ENCODE measurements at regions not wholly inside any gene's neighbourhood (a gene's known extent, or its start where the extent isn't known, plus 50 kb on each side); places are given as distances from the start of the nearest gene placed in this dataset.
"Not testable (repeated sequence)": the region's sequence is repeated elsewhere in the genome, so short reads cannot be mapped to it uniquely, and the experiment has no call there.

DNA sequence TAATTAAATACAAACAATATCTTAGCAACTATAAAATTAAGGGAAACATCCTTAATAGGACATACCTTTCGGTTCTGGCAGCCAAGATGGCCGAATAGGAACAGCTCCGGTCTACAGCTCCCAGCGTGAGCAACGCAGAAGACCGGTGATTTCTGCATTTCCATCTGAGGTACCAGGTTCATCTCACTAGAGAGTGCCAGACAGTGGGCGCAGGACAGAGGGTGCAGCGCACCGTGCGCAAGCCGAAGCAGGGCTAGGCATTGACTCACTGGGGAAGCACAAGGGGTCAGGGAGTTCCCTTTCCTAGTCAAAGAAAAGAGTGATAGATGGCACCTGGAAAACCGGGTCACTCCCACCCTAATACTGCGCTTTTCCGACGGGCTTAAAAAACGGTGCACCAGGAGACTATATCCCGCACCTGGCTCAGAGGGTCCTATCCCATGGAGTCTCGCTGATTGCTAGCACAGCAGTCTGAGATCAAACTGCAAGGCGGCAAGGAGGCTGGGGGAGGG is 782.3 kb downstream of the FLRT2 start:
- DNase-seq = not testable (repeated sequence)

DNA sequence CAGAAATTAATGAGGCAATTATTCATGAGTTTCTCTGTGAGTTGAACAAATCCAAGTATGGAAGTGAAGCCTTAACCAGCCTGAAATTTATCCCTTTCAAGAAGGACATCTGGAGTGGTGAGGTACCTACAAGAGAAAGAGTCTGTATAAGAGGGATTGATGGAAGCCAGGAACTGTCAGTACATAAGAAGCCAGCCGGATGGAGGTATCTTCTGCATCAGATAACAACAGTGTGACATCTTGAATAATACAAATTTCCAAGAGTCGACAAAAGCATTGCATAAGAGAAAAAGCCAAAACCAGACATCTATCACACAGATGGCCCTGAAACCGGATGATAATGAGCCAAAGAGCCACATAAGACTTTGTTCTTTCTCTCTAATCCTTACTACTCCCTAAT is 781.2 kb downstream of the FLRT2 start:
- peak; percentile 27 to 81 for DNase-seq

DNA sequence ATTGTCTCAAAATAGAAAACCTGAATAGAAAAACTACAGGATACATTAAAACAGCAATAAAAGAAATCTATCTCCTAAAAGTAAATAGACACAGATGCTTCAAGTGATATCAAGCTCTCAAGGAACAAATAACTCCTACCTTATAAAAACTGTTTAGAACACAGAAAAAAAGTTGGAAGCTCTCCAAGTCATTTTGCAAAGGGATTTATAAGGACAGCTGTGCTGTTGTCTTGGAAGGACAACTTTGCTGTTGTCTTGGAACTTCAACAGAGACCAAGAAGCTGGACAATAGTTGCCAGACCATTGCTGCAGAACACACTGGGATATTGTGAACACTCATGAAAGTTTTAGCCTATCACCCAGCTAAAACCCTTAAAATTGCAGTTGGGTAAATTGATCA is 780.7 kb downstream of the FLRT2 start:
- peak in 1 of 2 experiments; percentile 42 for DNase-seq

DNA sequence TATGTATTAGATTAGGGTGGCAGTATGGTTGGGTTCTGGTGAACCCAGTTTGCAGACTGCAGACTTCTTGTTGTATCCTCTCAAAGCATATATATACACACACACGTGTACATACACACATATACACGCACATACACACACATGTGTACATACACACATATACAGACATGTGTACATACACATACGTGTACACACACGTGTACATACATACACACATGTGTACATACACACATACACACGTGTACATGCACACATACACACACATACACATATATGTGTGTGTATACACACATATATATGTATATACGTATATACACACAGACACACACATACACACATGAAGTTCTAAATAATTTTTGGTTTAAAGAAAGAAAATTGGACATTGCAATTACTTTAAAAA is 780.2 kb downstream of the FLRT2 start:
- no peak for DNase-seq

DNA sequence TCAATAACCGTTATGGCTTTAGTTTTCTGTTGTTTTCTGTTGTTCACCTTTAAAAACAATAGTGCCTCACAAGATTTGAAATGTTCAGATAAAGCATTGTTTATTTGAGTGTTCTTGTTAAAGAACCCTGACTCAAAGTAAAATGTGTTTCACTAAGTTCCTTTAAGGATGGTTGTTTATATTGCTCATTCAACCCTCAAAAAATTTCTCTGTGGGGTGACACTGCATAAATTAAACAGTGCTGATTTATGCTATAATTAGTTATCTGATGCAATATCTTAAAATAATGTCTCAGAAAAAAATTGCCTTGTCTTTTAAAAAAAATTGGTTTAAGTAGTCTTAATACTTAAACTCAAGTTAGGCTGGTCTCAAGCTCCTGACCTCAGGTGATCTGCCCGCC is 775.1 kb downstream of the FLRT2 start:
- no peak for DNase-seq

DNA sequence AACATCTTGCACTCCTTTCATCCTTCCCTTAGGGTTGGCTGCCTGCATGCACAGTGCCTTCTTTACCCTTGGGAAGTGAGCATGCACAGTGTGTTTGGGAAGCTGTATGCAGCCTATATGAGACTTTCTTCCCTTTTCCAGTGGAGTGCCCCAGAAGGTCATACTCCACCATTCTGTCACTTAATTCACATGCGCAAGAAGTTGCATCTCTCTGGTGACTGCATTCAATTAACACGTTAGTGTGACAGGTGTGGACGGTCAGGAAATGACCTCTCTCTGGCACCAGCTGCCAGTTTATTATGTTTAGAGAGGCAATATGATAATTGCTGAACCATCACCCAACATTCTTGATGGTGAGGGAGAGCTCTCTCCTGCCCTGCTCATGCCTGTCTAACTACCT is 770.0 kb downstream of the FLRT2 start:
- DNase-seq = peak; percentile 72 to 85

DNA sequence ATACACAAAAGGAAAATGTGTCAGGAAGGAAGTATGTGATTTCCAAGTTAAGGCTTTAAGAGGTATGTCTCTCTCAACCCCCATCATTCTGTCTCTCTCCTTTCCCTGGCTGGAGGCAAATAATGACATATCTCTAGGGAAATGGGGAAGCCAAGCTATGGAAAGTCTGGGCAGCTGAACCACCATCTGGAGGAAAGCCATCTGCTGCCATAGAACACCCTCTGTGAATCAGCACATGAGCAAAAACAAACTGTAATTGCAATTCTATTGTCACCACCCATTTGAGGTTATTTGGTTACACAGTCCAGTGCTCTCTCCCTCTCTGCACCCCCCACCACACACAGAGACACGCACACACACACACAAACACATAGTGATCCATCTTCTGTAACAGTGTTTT is 766.2 kb downstream of the FLRT2 start:
- peak; percentile 94 to 98 for DNase-seq

DNA sequence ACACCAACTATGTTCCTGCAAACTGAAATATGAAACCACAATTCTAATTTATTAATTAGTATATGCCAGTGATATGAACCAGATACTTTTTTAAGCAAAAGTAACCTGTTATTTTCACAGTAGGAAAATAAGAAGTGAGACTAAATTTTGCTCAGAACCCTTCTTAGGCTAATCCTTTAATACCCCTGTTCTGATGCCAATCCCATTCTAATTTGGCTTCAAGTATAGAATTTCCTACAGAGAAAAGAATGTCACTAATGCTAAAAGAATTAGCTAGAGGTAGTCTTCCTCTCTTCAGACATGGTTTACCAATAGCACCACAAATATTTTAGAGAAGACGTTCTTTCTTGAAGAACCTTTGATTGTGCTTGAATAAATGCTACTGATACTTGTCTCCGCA is 758.4 kb downstream of the FLRT2 start:
- peak in 1 of 2 experiments; percentile 65 for DNase-seq

DNA sequence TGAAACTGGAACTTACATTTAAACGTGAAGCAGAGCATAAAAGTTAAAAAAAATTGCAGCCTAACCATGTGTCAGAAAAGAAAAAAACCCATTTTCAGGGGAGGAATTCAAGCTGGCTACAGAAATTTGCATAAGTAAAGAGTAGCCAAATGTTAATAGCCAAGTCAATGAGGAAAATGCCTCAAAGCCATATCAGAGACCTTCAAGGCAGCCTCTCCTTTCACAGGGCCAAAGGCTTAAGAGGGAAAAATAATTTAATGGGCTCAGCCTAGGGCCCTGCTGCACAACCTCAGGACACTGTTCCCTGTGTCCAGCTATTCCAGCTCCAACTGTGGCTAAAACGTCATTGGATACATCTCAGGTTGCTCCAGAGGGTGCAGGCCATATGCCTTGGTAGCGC is 749.5 kb downstream of the FLRT2 start:
- no peak for DNase-seq

DNA sequence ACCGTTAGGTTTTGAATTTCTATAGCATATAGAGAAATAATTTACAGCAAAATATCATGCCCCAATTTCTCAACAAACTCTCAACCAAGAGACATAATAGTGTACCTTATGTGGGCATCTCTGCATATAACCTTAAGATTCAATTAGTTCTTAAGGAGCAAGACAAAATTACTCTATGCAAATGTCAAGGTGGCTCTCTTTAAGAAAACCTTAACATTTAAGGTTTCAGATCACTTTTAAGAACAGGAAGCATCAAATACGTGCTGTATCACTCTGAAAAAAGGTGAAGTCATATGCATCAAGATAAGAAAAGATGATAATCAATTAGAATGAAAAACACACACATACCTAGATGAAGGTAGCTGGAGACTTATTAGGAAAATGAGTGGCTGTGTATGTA is 728.0 kb downstream of the FLRT2 start:
- DNase-seq = no peak

DNA sequence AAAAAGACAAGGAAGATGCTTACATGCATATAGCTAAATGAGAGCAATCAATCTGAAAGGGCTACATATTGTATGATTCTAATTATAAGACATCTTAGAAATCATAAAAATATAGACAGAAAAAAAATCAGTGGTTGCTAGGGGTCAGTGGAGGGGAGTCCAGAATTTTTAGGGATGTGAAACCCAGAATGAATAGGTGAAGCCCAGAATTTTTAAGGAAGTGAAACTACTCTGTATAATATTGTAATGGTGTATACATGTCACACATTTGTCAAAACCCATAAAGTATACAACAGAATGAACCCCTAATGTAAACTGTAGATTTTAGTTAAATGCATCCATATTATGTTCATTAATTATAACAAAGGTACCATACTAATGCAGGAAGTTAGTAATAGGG is 713.2 kb downstream of the FLRT2 start:
- no peak for DNase-seq

DNA sequence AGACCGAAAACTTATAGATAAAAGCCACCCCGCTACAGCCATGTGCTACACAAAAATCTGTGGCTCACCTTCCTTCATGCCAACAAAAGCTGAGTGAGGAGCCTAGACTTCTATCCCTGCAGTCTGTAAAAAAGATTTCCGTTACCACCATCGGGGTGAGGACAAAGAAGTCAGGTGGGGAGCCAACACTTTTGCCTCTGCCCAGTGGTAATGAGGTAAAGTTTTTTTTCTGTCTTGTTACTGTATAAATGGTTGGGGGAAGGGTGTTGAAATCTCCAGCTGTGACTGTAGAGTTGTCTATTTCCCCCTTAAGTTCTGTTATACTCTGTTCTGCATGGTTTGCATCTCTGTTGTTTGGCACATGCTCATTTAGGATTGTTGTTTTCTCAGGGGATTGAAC is 707.8 kb downstream of the FLRT2 start:
- DNase-seq = no peak

DNA sequence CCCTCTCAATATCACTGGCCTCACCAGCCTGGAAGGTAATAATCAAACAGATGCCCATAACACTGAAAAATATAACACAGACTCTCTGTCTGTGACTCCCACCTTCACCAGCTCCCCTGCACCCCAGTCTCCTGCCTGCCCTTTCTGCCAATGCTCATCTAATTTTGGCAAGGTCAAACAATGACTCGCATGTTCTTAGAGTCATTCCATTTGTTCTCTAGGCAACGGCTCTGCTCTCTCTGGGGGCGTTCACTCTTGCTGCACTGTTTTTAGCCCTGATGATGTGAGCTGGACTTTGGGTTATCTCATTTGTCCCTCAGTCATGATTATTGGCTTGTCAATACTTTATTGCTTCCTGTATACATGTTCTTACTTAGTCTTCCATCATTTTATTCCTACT is 691.8 kb downstream of the FLRT2 start:
- no peak for DNase-seq

DNA sequence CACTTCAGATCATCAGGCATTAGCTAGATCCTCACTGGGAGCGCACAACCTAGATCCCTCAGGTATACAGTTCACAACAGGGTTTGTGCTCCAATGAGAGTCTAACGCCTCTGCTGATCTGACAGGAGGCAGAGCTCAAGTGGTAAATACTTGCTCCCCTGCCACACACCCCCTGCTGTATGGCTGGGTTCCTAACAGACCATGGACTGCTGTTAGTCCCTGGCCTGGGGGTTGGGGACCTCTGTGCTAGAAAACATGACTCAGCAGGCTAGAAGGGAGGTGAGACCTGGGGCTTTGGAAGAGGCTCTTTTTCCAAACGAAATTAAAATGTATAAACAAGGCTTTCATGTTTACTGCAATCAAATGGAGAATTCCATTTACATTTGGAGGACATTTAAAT is 691.1 kb downstream of the FLRT2 start:
- peak in 1 of 2 experiments; percentile 9 for DNase-seq

DNA sequence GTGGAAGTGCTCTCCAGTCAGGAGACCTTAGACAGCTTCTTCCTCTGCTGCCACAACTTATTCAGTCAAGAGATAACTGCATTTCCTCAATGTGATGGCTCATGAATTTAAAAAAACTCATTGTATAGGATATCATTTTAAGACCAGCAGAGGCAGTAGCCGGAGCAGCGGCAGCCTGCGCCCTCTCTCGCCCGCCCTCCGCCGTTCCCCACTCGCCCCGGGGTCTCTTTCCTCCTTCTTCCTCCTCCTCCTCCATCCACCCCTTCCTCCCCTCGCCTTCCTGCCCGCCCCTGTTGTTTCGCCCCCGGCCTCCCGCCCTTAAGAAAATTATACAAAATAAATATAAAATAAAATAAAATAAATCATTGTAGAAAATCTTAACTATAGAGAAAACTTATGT is 687.6 kb downstream of the FLRT2 start:
- no peak for DNase-seq

DNA sequence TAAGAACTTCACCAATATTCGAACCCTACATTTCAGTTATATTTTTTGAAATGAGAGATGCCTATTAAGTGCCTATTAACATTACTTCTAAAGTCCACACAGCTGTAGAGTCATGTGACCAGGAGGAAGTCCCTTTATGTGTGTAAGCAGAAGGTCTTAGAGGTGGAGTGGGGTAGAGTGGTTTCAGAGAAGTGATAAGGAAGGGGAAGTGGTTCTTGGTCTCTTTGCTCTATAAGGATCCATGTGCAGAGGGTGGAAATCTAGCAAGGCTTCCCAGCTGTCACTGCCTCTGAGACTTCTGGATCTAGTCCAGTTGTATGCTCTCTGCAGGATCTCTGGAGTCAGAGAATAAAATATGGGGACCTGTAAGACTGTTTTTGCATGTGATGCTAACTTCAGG is 673.9 kb downstream of the FLRT2 start:
- peak; percentile 31 to 59 for DNase-seq

DNA sequence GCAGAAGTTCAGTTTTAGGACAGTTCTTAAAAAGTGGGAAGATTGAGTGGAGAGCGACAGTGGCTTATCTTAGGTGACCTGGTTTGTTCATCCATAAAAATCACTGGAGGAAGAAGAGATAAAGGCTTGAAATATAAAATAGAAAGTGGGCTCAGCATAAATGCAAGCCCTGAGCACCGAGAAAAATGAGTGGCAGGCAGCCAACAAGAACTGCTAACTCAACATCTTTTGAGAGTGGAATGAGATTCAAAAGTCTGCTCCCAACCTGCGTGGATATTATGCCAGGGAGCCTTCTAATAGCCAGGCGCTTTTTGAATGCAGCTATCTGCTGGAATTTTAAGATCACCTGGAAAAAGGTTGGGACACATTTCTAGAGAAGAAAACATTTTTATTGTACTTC is 666.5 kb downstream of the FLRT2 start:
- DNase-seq = no peak

DNA sequence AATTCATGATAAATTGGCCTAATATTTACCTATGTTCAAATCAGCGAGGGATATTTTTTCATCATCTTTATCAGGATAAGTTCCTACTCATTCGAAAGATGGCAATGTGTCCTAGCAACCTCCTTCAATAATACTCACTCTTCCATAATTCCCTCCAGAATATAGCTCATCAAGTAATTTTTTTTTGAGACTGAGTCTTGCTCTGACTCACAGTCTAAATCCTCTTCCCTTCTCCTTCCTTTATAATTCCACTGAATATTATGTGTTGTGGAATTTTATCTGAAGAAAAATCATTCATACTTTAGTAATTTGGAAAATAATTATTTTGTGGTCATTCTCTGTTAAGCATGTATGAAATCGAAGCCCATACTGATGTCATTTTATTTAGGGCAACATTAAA is 663.8 kb downstream of the FLRT2 start:
- no peak for DNase-seq

DNA sequence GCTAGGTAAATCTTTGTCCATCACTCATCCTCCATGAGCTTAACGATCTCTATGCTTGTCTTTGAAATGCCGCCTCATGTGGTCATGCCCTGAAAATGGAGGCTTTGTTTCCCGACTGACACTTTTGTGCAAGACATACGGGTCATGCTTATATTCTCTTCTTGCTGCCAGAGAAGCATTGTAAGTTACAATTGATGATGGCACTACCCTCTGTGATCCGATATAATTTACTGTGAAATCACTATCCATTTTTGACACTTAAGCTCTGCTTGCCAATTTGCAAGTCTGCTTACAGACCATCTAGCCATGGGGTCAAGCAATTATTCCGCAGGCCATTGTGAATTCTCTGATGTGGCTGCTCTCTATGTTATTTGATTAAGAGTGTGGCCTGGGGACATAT is 650.0 kb downstream of the FLRT2 start:
- no peak for DNase-seq

DNA sequence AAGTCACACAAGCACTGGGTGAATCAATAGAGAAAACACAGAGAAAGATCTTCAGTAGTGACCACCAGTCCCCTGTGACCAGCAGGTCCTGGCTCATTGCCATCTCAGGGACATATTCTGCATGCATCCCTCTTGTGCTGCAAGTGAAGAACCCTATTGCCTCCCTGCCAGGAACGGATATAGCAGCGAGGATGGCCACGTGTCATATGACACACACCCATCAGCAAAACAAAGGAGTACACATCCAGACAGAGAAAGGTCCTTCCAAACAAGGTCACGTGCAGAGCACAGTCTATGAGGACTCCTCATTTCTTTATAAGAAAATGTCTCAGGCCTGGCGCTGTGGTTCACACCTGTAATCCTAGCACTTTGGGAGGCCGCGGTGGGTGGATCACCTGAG is 638.4 kb downstream of the FLRT2 start:
- DNase-seq = no peak

DNA sequence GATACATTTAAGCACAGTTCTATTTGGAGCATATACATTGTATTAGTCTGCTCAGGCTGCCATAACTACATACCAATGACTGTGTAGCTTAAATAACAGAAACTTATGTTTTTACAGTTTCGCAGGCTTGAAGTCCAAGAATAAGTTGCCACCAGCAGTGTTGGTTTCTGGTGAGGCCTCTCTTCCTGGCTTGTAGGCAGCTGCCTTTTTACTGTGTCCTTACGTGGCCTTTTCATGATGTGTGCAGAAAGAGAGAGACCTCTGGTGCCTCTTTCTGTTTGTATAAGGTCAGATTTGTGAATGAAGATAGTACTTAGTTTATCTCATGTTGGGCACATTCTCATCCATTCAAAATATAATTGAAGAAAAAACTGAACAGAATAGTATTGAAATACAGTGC is 636.6 kb downstream of the FLRT2 start:
- DNase-seq = no peak

DNA sequence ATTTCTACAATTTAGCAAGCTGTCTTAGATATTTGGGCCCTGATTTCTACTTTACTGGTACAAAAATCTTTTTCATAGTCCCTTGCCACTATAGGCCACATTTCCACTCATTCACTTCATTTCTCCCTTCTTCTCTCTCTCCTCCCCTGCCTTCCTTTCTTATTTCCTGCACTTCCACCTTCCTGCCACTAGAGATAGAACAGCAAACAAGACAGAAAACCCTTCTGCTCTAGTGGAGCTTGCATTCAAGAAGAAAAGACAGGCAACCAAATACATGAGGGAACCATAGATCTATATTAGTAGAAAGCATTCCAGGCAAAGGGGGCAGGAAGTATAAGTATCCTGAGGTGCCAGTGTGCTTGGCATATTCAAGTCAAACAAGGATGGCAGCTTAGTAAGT is 623.5 kb downstream of the FLRT2 start:
- peak in 1 of 2 experiments; percentile 25 for DNase-seq

DNA sequence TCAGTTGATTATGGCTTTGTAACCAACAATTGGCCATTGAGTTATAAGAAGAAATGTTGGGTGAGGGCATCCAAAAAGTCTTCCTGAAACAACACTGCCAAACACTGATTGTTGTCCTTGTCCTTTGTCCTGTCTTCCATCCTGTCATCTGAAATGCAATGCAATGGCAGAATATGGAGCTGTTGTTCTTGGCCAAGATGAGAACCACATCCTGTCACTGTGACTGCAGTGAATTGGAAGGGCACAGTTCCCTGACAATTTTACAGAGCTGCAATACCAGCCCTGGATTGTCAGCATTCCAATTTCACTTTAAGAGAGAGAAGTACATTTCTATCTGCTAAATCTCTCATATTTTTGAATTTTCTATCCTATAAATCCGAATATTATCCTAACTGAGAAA is 613.3 kb downstream of the FLRT2 start:
- no peak for DNase-seq

DNA sequence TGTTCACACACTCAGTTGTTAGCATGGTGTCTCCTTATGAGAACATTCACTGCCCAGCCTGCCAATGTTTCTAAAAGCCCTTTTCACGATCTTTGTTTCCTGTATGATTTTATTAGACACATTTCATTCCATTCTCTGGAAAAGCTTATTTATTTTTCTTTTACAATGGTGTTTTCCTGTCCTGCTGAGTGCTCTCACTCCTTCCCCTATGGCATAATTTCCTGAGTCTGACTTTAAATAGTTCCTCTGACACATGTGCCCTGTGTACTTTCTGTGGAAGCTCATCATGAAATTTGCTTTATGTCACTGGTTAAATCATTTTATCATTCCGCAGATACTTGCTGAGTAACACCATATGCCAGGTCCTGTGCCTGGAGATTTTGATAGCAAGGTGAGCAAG is 612.0 kb downstream of the FLRT2 start:
- DNase-seq = no peak

DNA sequence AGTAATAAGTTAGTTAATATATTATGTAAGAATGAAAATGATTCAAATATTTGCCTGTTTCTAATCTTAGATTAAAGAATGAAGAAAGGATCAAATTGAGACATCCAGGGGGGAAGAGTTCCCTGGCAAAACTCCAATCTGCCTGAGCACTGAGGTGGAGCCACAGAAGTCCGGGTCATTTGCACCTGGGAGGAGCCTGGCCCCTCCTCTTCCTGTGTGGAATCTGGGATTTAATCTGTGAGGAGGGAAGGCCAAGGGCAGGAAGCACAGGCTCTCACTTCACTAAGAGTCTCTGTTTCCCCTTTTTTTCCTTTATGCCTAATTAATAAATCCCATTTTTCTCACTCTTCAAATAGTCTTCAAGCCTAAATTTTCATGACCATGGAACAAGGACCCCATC is 599.5 kb downstream of the FLRT2 start:
- no peak for DNase-seq

DNA sequence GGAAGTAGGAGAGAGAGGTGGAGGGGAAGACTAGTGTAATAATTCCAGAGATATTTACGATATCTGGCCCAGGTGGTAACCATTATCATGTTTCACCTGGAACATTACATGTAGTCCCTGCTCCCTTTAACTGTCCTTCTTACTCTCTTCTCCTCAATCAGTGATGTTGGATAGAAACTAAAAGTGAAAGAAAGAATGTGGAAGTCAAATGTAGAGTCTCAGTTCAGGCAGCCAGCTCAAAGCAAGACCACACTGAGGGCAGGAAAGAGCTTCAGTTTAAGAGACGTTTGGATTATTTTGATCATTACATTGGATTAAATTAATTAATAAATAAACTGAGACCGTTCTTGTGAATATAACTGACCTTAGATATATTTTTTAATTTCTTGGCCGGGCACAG is 594.4 kb downstream of the FLRT2 start:
- DNase-seq = no peak

Measured in NCI-H524 (cell line).